ENCODE measurements at regions not wholly inside any gene's neighbourhood (a gene's known extent, or its start where the extent isn't known, plus 50 kb on each side); places are given as distances from the start of the nearest gene placed in this dataset.

DNA sequence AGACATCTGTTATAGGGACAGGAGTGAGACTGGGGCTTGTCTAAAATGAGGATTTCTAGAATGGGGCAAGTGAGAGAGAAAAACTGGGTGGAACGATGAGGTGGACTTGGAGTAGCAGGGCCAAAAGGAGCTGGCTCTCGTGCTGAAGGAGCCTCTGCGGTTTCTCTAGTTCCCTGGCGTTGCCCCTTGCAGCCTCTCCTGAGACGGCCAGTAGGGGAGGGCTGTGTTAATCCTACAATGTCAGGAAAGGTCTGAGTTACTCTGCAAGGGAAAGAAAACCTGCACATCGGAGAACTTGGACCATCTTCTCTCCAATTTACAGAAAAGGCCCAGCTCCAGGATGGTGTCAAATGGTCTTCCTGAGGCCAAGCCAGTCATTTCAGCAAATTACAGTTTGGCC is 963.8 kb upstream of the FLRT2 start:
- Histone ChIP-seq H3K27me3 (no peaks in the 10 kb centered on the region), H3K9me3 (no peaks in the 10 kb centered on the region), H3K27ac (no peak overlapping the region), H3K4me1 (no peaks in the 10 kb centered on the region), H3K36me3 (no peaks in the 10 kb centered on the region), H3K4me3 (no peak overlapping the region)
- intact Hi-C loops (cut with DNase I) = no loop called here
- ATAC-seq = no peak
- TF ChIP-seq, protein P1, sequence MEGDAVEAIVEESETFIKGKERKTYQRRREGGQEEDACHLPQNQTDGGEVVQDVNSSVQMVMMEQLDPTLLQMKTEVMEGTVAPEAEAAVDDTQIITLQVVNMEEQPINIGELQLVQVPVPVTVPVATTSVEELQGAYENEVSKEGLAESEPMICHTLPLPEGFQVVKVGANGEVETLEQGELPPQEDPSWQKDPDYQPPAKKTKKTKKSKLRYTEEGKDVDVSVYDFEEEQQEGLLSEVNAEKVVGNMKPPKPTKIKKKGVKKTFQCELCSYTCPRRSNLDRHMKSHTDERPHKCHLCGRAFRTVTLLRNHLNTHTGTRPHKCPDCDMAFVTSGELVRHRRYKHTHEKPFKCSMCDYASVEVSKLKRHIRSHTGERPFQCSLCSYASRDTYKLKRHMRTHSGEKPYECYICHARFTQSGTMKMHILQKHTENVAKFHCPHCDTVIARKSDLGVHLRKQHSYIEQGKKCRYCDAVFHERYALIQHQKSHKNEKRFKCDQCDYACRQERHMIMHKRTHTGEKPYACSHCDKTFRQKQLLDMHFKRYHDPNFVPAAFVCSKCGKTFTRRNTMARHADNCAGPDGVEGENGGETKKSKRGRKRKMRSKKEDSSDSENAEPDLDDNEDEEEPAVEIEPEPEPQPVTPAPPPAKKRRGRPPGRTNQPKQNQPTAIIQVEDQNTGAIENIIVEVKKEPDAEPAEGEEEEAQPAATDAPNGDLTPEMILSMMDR (IDR thresholded peaks at IDR 0.05) = no peak
- no peak for DNase-seq

DNA sequence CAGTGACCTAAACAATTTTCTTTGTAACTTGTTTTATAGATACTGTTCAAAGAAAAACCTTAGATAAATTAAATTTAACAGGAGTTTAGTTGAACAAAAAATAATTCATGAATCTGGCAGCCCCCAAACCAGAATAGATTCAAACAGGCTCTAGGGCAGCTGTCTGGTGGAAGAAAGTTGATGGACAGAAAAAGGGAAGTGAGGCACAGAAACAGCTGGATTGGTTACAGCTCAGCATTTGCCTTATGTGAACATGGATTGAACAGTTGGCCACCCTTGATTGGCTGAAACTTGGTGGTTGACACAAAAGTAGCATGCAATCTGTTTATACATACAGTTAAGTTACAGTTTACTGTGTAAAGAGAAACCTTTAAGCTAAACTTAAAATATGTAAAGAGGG is 954.3 kb upstream of the FLRT2 start:
- TF ChIP-seq, protein P1 (IDR thresholded peaks at IDR 0.05) = no peak
- ATAC-seq = no peak
- Histone ChIP-seq H3K36me3 (no peaks in the 10 kb centered on the region), H3K4me3 (no peak overlapping the region), H3K4me1 (no peaks in the 10 kb centered on the region), H3K9me3 (no peaks in the 10 kb centered on the region), H3K27ac (no peak overlapping the region), H3K27me3 (no peaks in the 10 kb centered on the region)
- DNase-seq = no peak
- intact Hi-C loops (cut with DNase I) = no loop called here

DNA sequence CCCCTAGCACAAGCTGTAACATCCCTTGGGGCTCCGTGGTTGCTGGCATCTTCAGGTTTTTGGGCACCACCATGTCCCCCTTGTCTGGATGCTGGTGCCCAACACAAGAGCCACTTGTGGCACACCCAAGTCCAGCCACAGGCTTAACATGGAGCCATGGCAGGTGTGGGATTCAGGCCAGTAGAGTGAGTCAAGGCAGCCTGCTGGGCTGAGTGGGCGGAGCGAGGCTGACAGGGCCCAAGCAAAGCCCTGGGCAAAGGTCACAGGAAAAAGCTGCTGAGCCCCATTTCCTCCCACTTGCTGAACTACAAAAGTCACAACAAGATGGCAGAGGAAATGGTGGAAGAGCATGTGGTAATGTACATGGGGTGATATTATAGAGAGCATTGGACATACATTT is 950.7 kb upstream of the FLRT2 start:
- Histone ChIP-seq H3K4me1 (no peaks in the 10 kb centered on the region), H3K4me3 (no peak overlapping the region), H3K36me3 (no peaks in the 10 kb centered on the region), H3K27me3 (no peaks in the 10 kb centered on the region), H3K9me3 (no peaks in the 10 kb centered on the region), H3K27ac (no peak overlapping the region)
- no peak for DNase-seq
- TF ChIP-seq, protein P1 (IDR thresholded peaks at IDR 0.05) = no peak
- intact Hi-C loops (cut with DNase I) = no loop called here
- no peak for ATAC-seq

DNA sequence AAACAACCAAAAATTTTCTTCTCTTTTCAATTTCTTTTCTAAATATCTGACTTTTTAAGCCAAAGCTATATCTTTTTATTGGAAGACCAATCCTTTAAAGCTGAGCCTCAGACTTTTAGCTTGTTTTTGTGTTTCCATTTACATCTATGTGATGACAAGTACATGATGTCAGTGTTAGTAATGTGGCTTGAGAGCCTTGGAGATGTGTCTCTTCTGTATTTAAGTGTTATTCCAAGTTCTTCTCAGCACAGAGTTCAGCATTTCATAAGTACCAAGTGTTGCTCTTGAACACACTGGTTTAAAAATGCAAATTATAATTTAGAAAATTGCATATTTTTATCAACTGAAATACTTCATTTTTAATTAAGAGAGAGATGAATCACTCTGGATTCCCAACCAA is 948.9 kb upstream of the FLRT2 start:
- Histone ChIP-seq H3K27me3 (no peaks in the 10 kb centered on the region), H3K4me3 (no peak overlapping the region)

DNA sequence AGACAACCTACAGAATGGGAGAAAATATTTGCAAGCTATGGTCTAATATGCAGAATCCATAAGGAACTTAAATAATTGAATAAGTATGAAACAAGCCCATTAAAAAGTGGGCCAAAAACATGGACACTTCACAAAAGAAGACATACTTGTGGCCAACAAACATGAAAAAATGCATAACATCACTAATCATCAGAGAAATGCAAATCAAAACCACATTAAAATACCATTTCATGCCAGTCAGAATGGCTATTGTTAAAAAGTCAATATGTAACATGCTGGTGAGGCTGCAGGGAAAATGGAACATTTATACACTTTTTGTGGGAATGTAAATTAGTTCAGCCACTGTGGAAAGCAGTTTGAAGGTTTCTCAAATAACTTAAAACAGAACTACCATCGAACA is 945.4 kb upstream of the FLRT2 start:
- no peak overlapping the region for H3K4me3 ChIP-seq
- intact Hi-C loops (cut with DNase I) = no loop called here
- H3K36me3 ChIP-seq = no peaks in the 10 kb centered on the region
- DNase-seq = no peak
- H3K4me1 ChIP-seq = no peaks in the 10 kb centered on the region
- TF ChIP-seq, protein P1 (IDR thresholded peaks at IDR 0.05) = no peak
- ATAC-seq = no peak
- no peak overlapping the region for H3K27ac ChIP-seq
- H3K27me3 ChIP-seq = no peaks in the 10 kb centered on the region
- H3K9me3 ChIP-seq = no peaks in the 10 kb centered on the region

More for the DNA sequence above, 948.9 kb upstream of the FLRT2 start:
- no peak for ATAC-seq
- H3K36me3 ChIP-seq = no peaks in the 10 kb centered on the region
- no peaks in the 10 kb centered on the region for H3K4me1 ChIP-seq
- H3K27ac ChIP-seq = no peak overlapping the region
- TF ChIP-seq, protein P1 (IDR thresholded peaks at IDR 0.05) = no peak
- intact Hi-C loops (cut with DNase I) = no loop called here
- H3K9me3 ChIP-seq = no peaks in the 10 kb centered on the region
- no peak for DNase-seq

DNA sequence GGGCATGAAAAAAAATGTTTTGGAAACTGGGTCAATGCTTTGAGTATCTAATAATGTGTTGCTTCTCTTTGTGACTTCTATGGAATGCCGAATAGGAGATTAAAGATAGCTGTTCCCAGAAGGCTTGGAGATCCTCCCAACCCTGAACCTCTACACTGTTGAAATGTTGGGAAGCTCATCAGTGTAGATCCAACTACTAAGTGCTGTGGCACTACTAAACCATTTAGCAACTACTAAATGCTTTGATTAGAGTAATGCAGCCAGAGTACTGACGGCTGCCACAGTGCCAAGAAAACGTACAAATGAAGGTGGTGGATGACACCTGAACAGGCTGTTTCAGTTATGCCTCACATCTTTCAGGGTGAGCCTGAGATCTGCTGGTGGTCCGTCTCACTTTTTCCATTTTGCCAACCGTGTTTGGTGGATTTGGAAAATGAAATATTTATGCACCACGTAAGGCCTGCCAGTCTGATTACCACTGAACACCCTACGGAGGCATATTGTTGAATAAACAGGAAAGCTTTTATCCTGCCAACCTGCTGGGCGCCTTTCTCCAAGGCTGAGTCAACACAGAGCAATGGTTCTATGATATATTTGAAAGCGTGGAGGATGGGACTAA is 938.0 kb upstream of the FLRT2 start:
- intact Hi-C loops (cut with DNase I) = no loop called here
- H3K9me3 ChIP-seq = no peaks in the 10 kb centered on the region
- H3K27me3 ChIP-seq = no peaks in the 10 kb centered on the region
- no peaks in the 10 kb centered on the region for H3K4me1 ChIP-seq
- H3K27ac ChIP-seq = no peak overlapping the region
- DNase-seq (no peak), ATAC-seq (no peak)
- TF ChIP-seq, protein P1 (IDR thresholded peaks at IDR 0.05) = no peak
- H3K36me3 ChIP-seq = no peaks in the 10 kb centered on the region
- no peak overlapping the region for H3K4me3 ChIP-seq
